Natural killer cell (primary cell): ENCODE measurements at regions not wholly inside any gene's neighbourhood (a gene's known extent, or its start where the extent isn't known, plus 50 kb on each side); places are given as distances from the start of the nearest gene placed in this dataset.

ENCODE experiments used
- ATAC-seq, 3 donors: fragments of 150-1000 bp in 2 of 3; fragments of 200-7000 bp in 1 of 3; cut with Tn5 transposase; 1 replicate in 1 of 3; 2 replicates in 2 of 3; pipeline ENCODE4 v1.10.0; 2021; ENCODE audit warnings: mild to moderate bottlenecking in 2 of 3, moderate library complexity in 2 of 3
- DNase-seq, 2 donors: peaks; one replicate each; pipeline versions ENCODE4 v3.0.0 to v3.0.0-alpha.2; 2013 to 2021; ENCODE audit warnings: mixed read lengths in 1 of 2
- H3K27ac ChIP-seq: one replicate; pipeline ENCODE4 v1.5.1; 2013; ENCODE audit warnings: mild to moderate bottlenecking, low read length
- H3K27me3 ChIP-seq: one replicate; pipeline ENCODE4 v1.6.1; 2013; ENCODE audit warnings: low read length; ENCODE audit not compliant: control insufficient read depth, insufficient read depth
- H3K36me3 ChIP-seq: one replicate; pipeline ENCODE4 v1.6.1; 2013; ENCODE audit warnings: low read length; ENCODE audit not compliant: control insufficient read depth, insufficient read depth
- H3K4me1 ChIP-seq: one replicate; pipeline ENCODE4 v1.6.1; 2013; ENCODE audit warnings: low read length; ENCODE audit not compliant: control insufficient read depth, insufficient read depth
- H3K4me3 ChIP-seq: one replicate; pipeline ENCODE4 v1.5.1; 2013; ENCODE audit warnings: low read length
- H3K9me3 ChIP-seq: one replicate; pipeline ENCODE4 v1.6.1; 2013; ENCODE audit warnings: low read length; ENCODE audit not compliant: control insufficient read depth, insufficient read depth
- H3K27ac Mint-ChIP-seq, 2 donors: one replicate each; pipeline ENCODE4 v1.8.0; 2022; ENCODE audit warnings: mild to moderate bottlenecking in 2 of 2, mixed read lengths in 2 of 2, moderate library complexity in 1 of 2
- H3K27me3 Mint-ChIP-seq, 2 donors: one replicate each; pipeline ENCODE4 v1.8.0; 2022; ENCODE audit warnings: low read depth in 2 of 2, mixed read lengths in 2 of 2
- H3K36me3 Mint-ChIP-seq: one replicate; pipeline ENCODE4 v1.8.0; 2022; ENCODE audit warnings: mixed read lengths
- H3K4me1 Mint-ChIP-seq, 2 donors: one replicate each; pipeline ENCODE4 v1.8.0; 2022; ENCODE audit warnings: mixed read lengths in 2 of 2
- H3K4me3 Mint-ChIP-seq: one replicate; pipeline ENCODE4 v1.8.0; 2022; ENCODE audit warnings: mild to moderate bottlenecking, moderate library complexity, mixed read lengths
- H3K9me3 Mint-ChIP-seq, 2 donors: one replicate each; pipeline ENCODE4 v1.8.0; 2022; ENCODE audit warnings: mixed read lengths in 2 of 2
- CTCF ChIP-seq: fragments of 200-600 bp; IDR thresholded peaks from one replicate; pipeline ENCODE4 v1.8.0; 2022; ENCODE audit warnings: antibody characterized with exemption
- WGBS: methylation state at CpG from one replicate; pipeline ENCODE4 v1.1.7; 2013; ENCODE audit warnings: missing lambda C conversion rate; ENCODE audit not compliant: insufficient coverage; 5-methylcytosine and 5-hydroxymethylcytosine counted together
- intact Hi-C: fragments of 100-400 bp; cut with micrococcal nuclease; formaldehyde crosslinking; loops from one replicate; pipeline ENCODE4 v1.14.2; 2022

GRCh38 chrY:7825874-7826273, 914.3 kb upstream of the AMELY start:
- TF ChIP-seq CTCF, result no peak
- no peak for DNase-seq
- no peak overlapping the region for H3K4me3 ChIP-seq
- no peaks in the 10 kb centered on the region for H3K4me1 ChIP-seq
- Mint-ChIP-seq H3K4me1 (no peaks in the 10 kb centered on the region), H3K27me3 (no peaks in the 10 kb centered on the region), H3K36me3 (no peaks in the 10 kb centered on the region), H3K4me3 (no peak overlapping the region), H3K27ac (no peak overlapping the region), H3K9me3 (no peaks in the 10 kb centered on the region)
- no CpG with 5 or more reads among the region's 1 CpG for WGBS
- no peak for ATAC-seq
- H3K27ac ChIP-seq, result no peak overlapping the region
- H3K9me3 ChIP-seq, result no peaks in the 10 kb centered on the region
- H3K27me3 ChIP-seq, result no peaks in the 10 kb centered on the region
- intact Hi-C loops, result no loop called here
- H3K36me3 ChIP-seq, result no peaks in the 10 kb centered on the region

GRCh38 chrY:7821295-7822035, 909.9 kb upstream of the AMELY start:
- intact Hi-C loops, result no loop called here
- no peak overlapping the region for H3K4me3 ChIP-seq
- no peaks in the 10 kb centered on the region for H3K36me3 ChIP-seq
- DNase-seq (no peak), ATAC-seq (no peak)
- H3K27ac ChIP-seq, result no peak overlapping the region
- no peaks in the 10 kb centered on the region for H3K27me3 Mint-ChIP-seq
- H3K4me1 Mint-ChIP-seq, result no peaks in the 10 kb centered on the region
- no peaks in the 10 kb centered on the region for H3K4me1 ChIP-seq
- no peaks in the 10 kb centered on the region for H3K9me3 Mint-ChIP-seq
- no peak overlapping the region for H3K27ac Mint-ChIP-seq
- H3K4me3 Mint-ChIP-seq, result no peak overlapping the region
- TF ChIP-seq CTCF, result no peak
- no peaks in the 10 kb centered on the region for H3K9me3 ChIP-seq
- WGBS, result 100% methylated on average over 2 of the region's 2 CpGs
- no peaks in the 10 kb centered on the region for H3K27me3 ChIP-seq
- H3K36me3 Mint-ChIP-seq, result no peaks in the 10 kb centered on the region

- no peaks in the 10 kb centered on the region for H3K9me3 Mint-ChIP-seq
- no peak for TF ChIP-seq CTCF
- no peak overlapping the region for H3K4me3 ChIP-seq
- H3K4me1 ChIP-seq, result no peaks in the 10 kb centered on the region
- H3K36me3 Mint-ChIP-seq, result no peaks in the 10 kb centered on the region
- no peaks in the 10 kb centered on the region for H3K9me3 ChIP-seq
- H3K4me3 Mint-ChIP-seq, result no peak overlapping the region
- H3K27me3 ChIP-seq, result no peaks in the 10 kb centered on the region
- no peaks in the 10 kb centered on the region for H3K4me1 Mint-ChIP-seq
- H3K36me3 ChIP-seq, result no peaks in the 10 kb centered on the region
- intact Hi-C loops, result no loop called here
- H3K27me3 Mint-ChIP-seq, result no peaks in the 10 kb centered on the region
- DNase-seq (peak in 1 of 2 donors; percentile 3), ATAC-seq (no peak)
- H3K27ac ChIP-seq, result no peak overlapping the region
- H3K27ac Mint-ChIP-seq, result no peak overlapping the region
Observed at GRCh38 chrY:7818924-7819323, 907.4 kb upstream of the AMELY start.

GRCh38 chrY:7816567-7816966, 905.0 kb upstream of the AMELY start:
- no peaks in the 10 kb centered on the region for H3K4me1 Mint-ChIP-seq
- 80% methylated on average over 1 of the region's 1 CpG for WGBS
- Histone ChIP-seq H3K9me3 (no peaks in the 10 kb centered on the region), H3K27ac (no peak overlapping the region), H3K4me3 (no peak overlapping the region), H3K27me3 (no peaks in the 10 kb centered on the region), H3K4me1 (no peaks in the 10 kb centered on the region), H3K36me3 (no peaks in the 10 kb centered on the region)
- H3K36me3 Mint-ChIP-seq, result no peaks in the 10 kb centered on the region
- H3K4me3 Mint-ChIP-seq, result no peak overlapping the region
- ATAC-seq, result no peak
- H3K27ac Mint-ChIP-seq, result no peak overlapping the region
- no peaks in the 10 kb centered on the region for H3K27me3 Mint-ChIP-seq
- no peaks in the 10 kb centered on the region for H3K9me3 Mint-ChIP-seq
- no peak for DNase-seq
- TF ChIP-seq CTCF, result no peak
- intact Hi-C loops, result no loop called here
